Nephron progenitor cell (in vitro differentiated cells): ENCODE measurements at regions not wholly inside any gene's neighbourhood (a gene's known extent, or its start where the extent isn't known, plus 50 kb on each side); places are given as distances from the start of the nearest gene placed in this dataset.

Experiments used
- DNase-seq: peaks from one replicate; pipeline ENCODE4 v3.0.0; 2021
- H3K27ac Mint-ChIP-seq: 2 replicates; pipeline ENCODE4 v1.8.0; 2021; ENCODE audit warnings: mild to moderate bottlenecking, moderate library complexity, mixed read lengths
- H3K27me3 Mint-ChIP-seq: 2 replicates; pipeline ENCODE4 v1.8.0; 2021; ENCODE audit warnings: mild to moderate bottlenecking, low read depth, mixed read lengths; ENCODE audit not compliant: poor library complexity
- H3K36me3 Mint-ChIP-seq: 2 replicates; pipeline ENCODE4 v1.8.0; 2021; ENCODE audit warnings: low read depth, mixed read lengths
- H3K4me1 Mint-ChIP-seq: 2 replicates; pipeline ENCODE4 v1.8.0; 2021; ENCODE audit warnings: mixed read lengths
- H3K4me3 Mint-ChIP-seq: 2 replicates; pipeline ENCODE4 v1.8.0; 2021; ENCODE audit warnings: mild to moderate bottlenecking, moderate library complexity, mixed read lengths
- H3K9me3 Mint-ChIP-seq: 2 replicates; pipeline ENCODE4 v1.8.0; 2021; ENCODE audit warnings: mild to moderate bottlenecking, moderate library complexity, mixed read lengths
- TF ChIP-seq, protein P1 (sequence below): fragments of 200-600 bp; sonication (generic); IDR thresholded peaks from 2 replicates; pipeline ENCODE4 v1.5.0; 2021; ENCODE audit warnings: antibody characterized with exemption

DNA sequence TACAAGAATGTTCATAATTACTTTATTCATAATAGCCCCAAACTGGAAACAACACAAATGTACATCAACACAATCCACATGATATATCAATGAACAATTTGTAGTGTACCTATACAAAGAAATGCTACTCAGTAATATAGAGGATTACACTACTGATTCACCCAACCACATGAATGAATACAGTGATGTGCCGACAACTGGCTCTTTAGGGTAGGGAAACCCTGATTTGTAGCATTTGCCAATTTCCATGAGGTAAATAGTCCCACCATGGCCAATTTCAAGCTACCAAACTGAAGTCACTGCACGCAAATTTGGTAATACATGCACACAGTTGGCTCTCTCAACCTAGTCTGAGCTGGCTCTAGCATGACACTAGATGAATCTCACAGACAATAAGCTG lies 190.4 kb upstream of the KRR1 start:
- H3K4me1 Mint-ChIP-seq: peaks cover 84% of the 10 kb centered on the region
- no peaks in the 10 kb centered on the region for H3K27me3 Mint-ChIP-seq
- DNase-seq: no peak
- peak overlapping the region; percentile 68 for H3K27ac Mint-ChIP-seq
- no peak overlapping the region for H3K4me3 Mint-ChIP-seq
- H3K36me3 Mint-ChIP-seq: no peaks in the 10 kb centered on the region
- TF ChIP-seq, protein P1, sequence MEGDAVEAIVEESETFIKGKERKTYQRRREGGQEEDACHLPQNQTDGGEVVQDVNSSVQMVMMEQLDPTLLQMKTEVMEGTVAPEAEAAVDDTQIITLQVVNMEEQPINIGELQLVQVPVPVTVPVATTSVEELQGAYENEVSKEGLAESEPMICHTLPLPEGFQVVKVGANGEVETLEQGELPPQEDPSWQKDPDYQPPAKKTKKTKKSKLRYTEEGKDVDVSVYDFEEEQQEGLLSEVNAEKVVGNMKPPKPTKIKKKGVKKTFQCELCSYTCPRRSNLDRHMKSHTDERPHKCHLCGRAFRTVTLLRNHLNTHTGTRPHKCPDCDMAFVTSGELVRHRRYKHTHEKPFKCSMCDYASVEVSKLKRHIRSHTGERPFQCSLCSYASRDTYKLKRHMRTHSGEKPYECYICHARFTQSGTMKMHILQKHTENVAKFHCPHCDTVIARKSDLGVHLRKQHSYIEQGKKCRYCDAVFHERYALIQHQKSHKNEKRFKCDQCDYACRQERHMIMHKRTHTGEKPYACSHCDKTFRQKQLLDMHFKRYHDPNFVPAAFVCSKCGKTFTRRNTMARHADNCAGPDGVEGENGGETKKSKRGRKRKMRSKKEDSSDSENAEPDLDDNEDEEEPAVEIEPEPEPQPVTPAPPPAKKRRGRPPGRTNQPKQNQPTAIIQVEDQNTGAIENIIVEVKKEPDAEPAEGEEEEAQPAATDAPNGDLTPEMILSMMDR: no peak
- H3K9me3 Mint-ChIP-seq: no peaks in the 10 kb centered on the region

DNA sequence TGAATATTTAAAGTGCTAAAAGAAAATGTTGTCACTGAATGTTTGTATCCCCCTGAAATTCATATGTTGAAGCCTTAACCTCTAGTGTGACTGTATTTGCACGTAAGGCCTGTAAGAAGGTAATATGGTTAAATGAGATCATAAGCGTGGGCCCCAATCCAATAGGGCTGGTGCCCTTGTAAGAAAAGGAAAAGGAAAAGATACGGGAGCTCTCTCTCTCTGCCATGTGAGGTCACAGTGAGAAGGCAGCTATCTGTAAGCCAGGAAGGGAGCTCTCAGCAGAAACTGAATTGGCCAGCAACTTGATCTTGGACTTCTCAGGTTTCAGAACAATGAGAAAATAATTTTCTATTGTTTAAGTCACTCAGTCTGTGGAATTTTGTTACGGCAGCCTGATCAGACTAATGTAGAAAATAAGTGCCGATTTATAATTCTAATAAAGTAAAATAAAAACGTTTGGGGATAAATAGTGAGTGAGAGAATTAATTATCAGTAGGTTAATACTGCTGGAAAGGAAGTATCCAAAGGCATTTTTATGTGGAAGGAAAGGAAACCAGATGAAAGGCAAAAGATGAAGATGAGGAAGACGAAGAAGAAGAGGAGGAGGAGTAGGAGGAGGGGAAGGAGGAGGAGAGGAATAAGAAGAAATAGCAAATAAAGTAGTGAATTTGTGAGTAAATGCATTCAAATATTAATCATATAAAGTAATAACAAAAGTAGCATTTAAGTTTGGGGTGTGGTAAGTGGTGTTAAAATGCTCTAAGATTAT lies 188.5 kb upstream of the KRR1 start:
- no peak for DNase-seq
- Mint-ChIP-seq H3K4me3 (no peak overlapping the region), H3K36me3 (no peaks in the 10 kb centered on the region), H3K27ac (peak overlapping the region; percentile 95), H3K27me3 (no peaks in the 10 kb centered on the region), H3K4me1 (peaks cover 64% of the 10 kb centered on the region), H3K9me3 (no peaks in the 10 kb centered on the region)
- TF ChIP-seq, protein P1: no peak

DNA sequence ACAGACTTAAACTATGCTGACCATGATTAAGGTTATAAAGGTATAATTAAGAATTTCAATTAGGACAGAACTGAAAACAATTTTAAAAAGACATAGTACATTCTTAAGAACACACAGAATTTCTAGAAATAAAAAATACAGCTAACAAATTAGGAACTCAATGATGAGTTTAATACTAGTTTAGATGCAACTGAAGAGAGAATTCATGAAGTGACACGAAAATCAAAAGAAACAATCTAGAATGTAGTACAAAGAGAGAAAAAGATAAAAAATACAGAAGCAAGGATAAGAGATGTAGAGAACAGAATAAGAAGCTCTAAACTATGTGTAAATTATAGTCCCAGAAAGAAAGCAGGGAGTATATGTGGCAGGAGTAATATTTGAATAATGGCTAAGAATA lies 187.8 kb upstream of the KRR1 start:
- peak overlapping the region; percentile 9 for H3K27ac Mint-ChIP-seq
- no peak overlapping the region for H3K4me3 Mint-ChIP-seq
- TF ChIP-seq, protein P1: no peak

DNA sequence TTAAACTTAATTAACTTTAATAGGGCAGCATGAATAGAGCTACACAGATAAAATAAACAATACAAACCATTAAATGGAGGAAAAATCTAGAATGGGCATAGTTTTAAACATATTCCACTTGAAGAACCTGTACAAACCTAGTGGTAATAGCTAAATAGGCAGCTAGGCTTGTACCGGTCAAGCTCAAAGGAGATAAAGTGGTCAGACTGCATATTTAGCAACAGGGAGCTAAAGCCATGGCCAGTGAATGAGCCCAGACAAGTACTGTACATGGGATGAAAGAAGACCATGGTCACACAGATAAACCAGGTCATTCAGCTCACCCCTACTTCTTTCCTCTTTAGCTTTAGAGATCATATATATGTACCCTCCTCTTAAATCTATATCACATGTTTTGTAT lies 186.6 kb upstream of the KRR1 start:
- H3K27ac Mint-ChIP-seq: peak overlapping the region; percentile 83
- H3K9me3 Mint-ChIP-seq: no peaks in the 10 kb centered on the region

More for the DNA sequence above, 187.8 kb upstream of the KRR1 start:
- Mint-ChIP-seq H3K9me3 (no peaks in the 10 kb centered on the region), H3K4me1 (peaks cover 58% of the 10 kb centered on the region), H3K36me3 (no peaks in the 10 kb centered on the region), H3K27me3 (no peaks in the 10 kb centered on the region)
- no peak for DNase-seq

DNA sequence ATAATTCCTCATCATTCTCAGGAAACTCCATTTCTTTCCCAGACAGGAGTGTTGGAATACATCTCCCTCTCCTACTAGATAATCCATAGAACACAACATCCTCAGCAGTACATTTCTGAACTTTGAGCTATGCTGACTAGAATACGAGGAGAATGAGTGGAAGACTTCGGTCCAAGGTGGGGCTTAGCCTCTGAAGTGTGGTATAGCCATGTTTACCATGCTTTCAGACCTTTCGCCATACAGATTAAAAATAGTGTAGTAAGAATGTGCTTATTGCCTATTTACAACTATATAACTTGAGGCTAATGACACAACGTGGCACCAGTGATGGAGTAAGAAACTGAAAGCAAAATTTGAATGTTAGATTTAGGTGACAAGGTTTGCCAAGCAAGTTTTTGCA lies 184.5 kb upstream of the KRR1 start:
- TF ChIP-seq, protein P1: no peak
- H3K4me1 Mint-ChIP-seq: peaks cover 27% of the 10 kb centered on the region
- no peaks in the 10 kb centered on the region for H3K36me3 Mint-ChIP-seq
- DNase-seq: no peak
- H3K4me3 Mint-ChIP-seq: no peak overlapping the region
- no peaks in the 10 kb centered on the region for H3K27me3 Mint-ChIP-seq
- H3K9me3 Mint-ChIP-seq: peaks cover 3% of the 10 kb centered on the region
- no peak overlapping the region for H3K27ac Mint-ChIP-seq

More for the DNA sequence above, 186.6 kb upstream of the KRR1 start:
- TF ChIP-seq, protein P1: no peak
- DNase-seq: no peak
- Mint-ChIP-seq H3K4me1 (peaks cover 46% of the 10 kb centered on the region), H3K4me3 (no peak overlapping the region), H3K27me3 (no peaks in the 10 kb centered on the region), H3K36me3 (no peaks in the 10 kb centered on the region)
